ENCODE measurements at regions not wholly inside any gene's neighbourhood (a gene's known extent, or its start where the extent isn't known, plus 50 kb on each side); places are given as distances from the start of the nearest gene placed in this dataset.

DNA sequence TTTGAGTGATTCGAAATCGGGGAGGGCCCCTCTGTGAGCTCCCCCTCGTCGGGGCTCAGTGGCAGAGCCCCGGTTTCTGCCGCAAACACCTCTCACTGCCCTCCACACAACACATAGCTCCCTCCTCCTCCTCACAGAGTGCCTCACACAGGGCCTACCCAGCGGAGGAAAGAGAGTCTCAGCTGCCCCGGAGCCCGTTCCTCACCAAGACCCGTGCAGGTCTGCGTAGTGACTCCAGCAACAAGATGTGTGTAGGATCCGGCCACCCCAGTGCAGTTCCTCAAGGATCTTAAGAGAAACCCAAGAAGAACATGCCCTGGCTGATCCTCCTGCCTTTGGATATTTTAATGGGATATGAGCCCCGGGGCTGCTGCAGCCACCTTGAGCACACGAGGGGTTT lies 238.4 kb downstream of the BRD1 start:
- TF ChIP-seq, protein P1, sequence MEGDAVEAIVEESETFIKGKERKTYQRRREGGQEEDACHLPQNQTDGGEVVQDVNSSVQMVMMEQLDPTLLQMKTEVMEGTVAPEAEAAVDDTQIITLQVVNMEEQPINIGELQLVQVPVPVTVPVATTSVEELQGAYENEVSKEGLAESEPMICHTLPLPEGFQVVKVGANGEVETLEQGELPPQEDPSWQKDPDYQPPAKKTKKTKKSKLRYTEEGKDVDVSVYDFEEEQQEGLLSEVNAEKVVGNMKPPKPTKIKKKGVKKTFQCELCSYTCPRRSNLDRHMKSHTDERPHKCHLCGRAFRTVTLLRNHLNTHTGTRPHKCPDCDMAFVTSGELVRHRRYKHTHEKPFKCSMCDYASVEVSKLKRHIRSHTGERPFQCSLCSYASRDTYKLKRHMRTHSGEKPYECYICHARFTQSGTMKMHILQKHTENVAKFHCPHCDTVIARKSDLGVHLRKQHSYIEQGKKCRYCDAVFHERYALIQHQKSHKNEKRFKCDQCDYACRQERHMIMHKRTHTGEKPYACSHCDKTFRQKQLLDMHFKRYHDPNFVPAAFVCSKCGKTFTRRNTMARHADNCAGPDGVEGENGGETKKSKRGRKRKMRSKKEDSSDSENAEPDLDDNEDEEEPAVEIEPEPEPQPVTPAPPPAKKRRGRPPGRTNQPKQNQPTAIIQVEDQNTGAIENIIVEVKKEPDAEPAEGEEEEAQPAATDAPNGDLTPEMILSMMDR (IDR thresholded peaks at IDR 0.05; ENCODE audit: low read depth, low read length, missing control alignments) = no peak
- no peak overlapping the region for H3K4me3 ChIP-seq (ENCODE audit: low read depth, low read length)
- DNase-seq (ENCODE audit: low read depth) = no peak
- in situ Hi-C loops (cut with HindIII; ENCODE audit: low sequenced_read_pairs) = no loop called here

DNA sequence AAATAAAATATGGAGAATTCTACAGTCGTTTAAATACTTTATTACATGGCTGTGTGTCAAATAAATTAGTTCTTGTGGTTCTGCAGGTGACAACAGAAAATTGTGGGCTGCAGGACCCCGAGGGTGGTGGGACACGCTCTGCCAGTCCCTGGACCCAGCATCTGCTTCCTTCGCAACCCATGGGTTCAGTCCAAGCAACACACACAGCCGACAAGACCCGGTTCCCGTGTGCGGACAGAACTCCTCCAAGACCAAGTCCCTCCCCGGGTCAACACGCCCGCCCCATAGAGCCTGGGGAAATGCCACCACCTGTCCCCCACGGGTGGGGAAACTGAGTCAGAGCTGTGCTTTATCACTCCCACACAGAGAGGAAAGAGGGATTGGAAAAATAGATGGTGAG lies 238.9 kb downstream of the BRD1 start:
- in situ Hi-C loops (cut with HindIII; ENCODE audit: low sequenced_read_pairs) = no loop called here
- no peak overlapping the region for H3K4me3 ChIP-seq (ENCODE audit: low read depth, low read length)
- DNase-seq (ENCODE audit: low read depth) = no peak
- TF ChIP-seq, protein P1 (IDR thresholded peaks at IDR 0.05; ENCODE audit: low read depth, low read length, missing control alignments) = no peak

DNA sequence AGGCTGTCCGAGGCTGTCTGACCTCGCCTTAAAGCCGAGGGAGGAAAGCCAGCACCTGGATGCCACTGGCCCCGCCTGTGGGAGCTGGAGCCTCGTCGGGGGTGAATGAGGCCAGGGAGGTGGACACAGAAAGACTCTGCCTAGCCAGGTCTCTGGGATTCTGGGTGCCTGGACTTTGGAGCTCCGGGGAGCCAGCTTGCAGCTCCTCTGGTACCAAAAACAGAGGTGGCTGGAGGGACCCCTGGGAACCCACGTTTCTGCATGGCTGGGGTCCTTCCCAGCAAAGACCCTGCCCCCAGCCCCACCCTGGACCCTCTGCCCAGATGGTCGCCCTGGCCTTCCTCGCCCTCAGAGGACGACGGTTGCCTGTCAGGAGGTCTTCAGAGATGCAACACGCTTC lies 239.7 kb downstream of the BRD1 start:
- in situ Hi-C loops (cut with HindIII; ENCODE audit: low sequenced_read_pairs) = no loop called here
- no peak overlapping the region for H3K4me3 ChIP-seq (ENCODE audit: low read depth, low read length)
- TF ChIP-seq, protein P1 (IDR thresholded peaks at IDR 0.05; ENCODE audit: low read depth, low read length, missing control alignments) = no peak
- no peak for DNase-seq (ENCODE audit: low read depth)

DNA sequence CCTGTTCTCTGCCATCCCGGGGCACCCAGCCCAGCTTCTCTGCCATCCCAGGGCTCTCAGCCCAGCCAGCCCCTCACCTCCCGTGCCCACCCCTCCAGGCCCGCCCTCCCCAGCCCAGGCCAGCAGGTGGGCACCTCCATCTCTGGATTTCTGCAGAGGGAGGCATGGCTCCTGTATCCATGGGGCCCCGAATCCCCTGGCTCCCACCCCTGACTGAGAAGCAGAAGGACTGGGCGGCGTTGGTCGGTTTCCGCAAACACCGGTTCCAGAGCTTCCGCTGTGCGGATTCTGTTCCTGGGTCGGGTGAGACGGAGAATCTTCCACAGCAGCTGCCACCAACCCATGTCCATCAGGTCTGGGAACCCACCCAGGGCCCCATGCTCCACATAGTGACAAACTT lies 240.3 kb downstream of the BRD1 start:
- in situ Hi-C loops (cut with HindIII; ENCODE audit: low sequenced_read_pairs) = no loop called here
- no peak for DNase-seq (ENCODE audit: low read depth)
- H3K4me3 ChIP-seq (ENCODE audit: low read depth, low read length) = no peak overlapping the region
- TF ChIP-seq, protein P1 (IDR thresholded peaks at IDR 0.05; ENCODE audit: low read depth, low read length, missing control alignments) = no peak

DNA sequence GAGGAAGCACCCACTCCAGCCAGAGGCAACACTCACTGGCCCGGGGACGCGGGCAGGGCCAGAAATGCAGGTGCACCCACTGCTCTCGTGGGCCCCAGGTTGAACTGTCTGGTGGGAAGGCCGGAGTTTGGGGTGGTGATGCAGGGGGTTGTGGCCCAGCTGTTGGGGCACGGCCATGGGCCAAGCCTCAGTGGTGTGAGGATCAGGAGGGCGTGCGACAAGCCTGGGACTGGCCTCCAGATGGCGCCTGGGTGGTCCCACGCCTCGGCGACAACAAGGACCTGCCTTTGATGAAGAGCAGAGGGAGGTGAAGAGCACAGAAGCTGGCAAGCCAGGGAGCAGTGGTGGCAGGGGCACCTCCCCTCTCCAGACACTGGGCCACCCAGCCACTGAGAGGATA lies 240.8 kb downstream of the BRD1 start:
- TF ChIP-seq, protein P1 (IDR thresholded peaks at IDR 0.05; ENCODE audit: low read depth, low read length, missing control alignments) = no peak
- in situ Hi-C loops (cut with HindIII; ENCODE audit: low sequenced_read_pairs) = no loop called here

DNA sequence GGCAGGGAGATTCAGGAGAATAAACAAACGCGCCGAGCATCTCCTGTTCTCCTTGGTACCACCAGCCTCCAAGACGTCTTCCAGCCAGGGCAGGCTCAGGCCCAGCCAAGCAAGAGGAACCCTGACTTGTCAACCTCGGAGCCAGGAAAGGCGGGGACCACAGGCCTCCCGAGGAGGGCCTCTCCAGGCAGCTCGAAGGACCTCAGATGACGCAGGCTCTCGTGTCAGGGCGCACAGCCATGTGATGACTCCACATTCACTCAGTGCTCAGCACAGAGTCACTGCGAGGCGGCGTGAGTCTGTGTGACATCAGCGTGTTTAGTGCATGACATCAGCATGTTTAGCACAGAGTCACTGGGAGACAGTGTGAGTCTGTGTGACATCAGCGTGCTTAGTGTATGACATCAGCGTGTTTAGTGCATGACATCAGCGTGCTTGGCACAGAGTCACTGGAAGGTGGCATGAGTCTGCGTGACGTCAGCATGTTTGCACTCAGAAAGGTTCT lies 241.4 kb downstream of the BRD1 start:
- TF ChIP-seq, protein P1 (IDR thresholded peaks at IDR 0.05; ENCODE audit: low read depth, low read length, missing control alignments) = no peak
- H3K4me3 ChIP-seq (ENCODE audit: low read depth, low read length) = no peak overlapping the region
- in situ Hi-C loops (cut with HindIII; ENCODE audit: low sequenced_read_pairs) = no loop called here
- no peak for DNase-seq (ENCODE audit: low read depth)

More for the DNA sequence above, 240.8 kb downstream of the BRD1 start:
- no peak overlapping the region for H3K4me3 ChIP-seq (ENCODE audit: low read depth, low read length)
- no peak for DNase-seq (ENCODE audit: low read depth)
